C4-2B (cell line): ENCODE measurements at regions not wholly inside any gene's neighbourhood (a gene's known extent, or its start where the extent isn't known, plus 50 kb on each side); places are given as distances from the start of the nearest gene placed in this dataset.
A peak's percentile ranks its signal among the peaks of the same experiment; 100 is the strongest.

Experiments
- H3K27ac ChIP-seq: fragments of 450-650 bp; 2 replicates; pipeline ENCODE4 v1.5.1; 2017
- CTCF ChIP-seq: fragments of 450-650 bp; conservative IDR thresholded peaks from 2 replicates; pipeline ENCODE4 v1.5.1; 2017; ENCODE audit warnings: mild to moderate bottlenecking
- ZFX ChIP-seq: fragments of 450-650 bp; IDR thresholded peaks from 2 replicates; pipeline ENCODE4 v1.6.1; 2017

DNA sequence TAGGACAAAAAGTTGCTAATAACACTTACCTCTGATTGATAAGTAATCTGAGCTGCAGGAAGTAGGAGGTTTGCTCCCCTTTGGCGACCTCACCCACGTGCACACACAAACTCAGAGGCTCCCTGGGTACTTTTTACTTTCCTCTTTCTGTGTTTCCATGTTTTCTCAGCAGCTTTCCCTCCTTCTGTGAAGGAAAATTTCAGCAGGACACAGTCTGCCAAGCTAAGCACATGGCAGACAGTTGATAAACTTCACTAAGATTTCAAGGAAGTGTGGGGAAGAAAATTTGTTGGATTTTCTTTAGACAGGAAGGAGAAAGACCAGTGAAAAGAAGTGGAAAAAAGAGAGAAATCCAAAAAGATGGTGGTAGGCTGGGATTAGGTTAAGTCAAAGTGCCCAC is 215.5 kb upstream of the ARG1 start:
- no peak overlapping the region for H3K27ac ChIP-seq
- no peak for TF ChIP-seq CTCF
- TF ChIP-seq ZFX: no peak

DNA sequence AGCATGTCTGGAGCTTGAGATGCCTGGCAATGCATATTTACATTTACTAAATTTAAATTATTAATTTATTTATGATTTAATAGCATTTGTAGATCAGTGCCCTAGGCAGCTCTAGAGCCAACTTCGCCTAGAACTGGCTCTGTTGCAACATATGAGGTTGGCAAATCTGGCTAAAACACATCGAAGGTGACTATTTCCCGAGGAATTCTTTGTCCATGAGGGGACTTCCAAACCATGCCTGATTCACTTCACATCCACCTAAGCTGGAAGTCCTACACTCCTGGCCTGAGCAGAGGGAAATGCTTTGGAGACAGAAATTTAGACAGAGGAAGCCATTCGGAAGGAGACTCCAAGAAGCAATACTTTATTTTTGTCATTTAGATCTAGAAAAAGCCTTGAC is 211.0 kb upstream of the ARG1 start:
- no peak overlapping the region for H3K27ac ChIP-seq
- TF ChIP-seq ZFX (no peak), CTCF (no peak)

GRCh38 chr6:131362696-131363095 is 210.3 kb upstream of the ARG1 start:
- no peak overlapping the region for H3K27ac ChIP-seq
- TF ChIP-seq ZFX (no peak), CTCF (no peak)

DNA sequence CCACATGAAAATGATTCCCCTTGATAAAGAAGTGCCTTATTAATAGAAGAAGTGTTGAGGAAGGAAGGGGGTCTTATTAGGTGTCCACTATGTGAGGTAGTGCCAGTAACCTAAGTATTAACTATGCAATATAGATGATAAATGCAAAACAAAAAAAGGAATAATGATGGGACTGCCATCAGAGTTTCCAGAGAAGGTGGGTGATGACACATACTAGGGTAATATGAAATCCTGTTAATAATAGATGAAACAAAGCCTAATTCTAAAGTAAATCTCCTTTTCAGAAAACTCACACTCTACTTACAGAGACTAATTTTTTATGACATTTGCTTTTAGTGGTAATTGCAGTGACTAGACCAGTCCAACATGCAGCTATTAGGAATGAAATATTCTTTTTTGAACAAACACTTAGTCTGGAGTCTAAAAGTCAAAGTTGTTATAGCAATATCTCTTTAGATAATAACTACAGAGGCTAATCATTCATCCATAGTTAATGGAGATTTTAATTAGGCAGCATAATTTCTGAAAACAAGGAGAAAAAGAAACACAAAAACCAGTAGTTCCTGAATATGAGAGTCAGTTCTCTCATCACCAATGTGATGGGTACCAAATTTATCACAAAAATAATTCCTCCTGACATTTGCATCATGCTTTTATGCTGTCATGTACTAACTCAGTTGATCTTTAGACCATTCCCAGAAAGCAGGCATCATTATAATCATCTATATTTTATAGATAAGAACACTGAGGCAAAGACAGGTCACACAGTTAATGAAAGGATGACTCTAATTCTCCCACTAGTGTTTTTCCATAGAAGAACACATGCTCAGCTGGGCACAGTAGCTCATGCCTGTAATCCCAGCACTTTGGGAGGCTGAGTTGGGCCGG is 208.8 kb upstream of the ARG1 start:
- no peak for TF ChIP-seq CTCF
- no peak for TF ChIP-seq ZFX
- H3K27ac ChIP-seq: no peak overlapping the region

DNA sequence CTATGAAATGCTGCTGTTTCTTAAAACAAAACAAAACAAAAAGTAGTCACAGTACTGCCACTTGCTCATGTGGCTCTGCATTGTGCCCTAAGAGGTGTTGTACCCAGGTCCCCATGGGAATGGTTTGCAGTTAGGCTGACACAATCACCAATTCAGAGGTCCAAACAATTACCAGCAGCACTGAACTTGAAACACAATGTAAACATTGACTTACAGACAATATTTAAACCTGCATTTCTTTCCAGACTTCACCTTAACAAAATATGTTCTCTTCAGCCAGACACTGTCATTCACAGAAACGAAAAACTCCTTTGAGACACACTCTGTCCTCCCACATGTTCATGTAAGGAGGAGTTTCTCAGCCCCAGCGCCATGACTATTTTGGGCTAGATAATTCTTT is 206.8 kb upstream of the ARG1 start:
- TF ChIP-seq CTCF (no peak), ZFX (no peak)
- H3K27ac ChIP-seq: no peak overlapping the region; the same call in 1 of the 2 replicates

DNA sequence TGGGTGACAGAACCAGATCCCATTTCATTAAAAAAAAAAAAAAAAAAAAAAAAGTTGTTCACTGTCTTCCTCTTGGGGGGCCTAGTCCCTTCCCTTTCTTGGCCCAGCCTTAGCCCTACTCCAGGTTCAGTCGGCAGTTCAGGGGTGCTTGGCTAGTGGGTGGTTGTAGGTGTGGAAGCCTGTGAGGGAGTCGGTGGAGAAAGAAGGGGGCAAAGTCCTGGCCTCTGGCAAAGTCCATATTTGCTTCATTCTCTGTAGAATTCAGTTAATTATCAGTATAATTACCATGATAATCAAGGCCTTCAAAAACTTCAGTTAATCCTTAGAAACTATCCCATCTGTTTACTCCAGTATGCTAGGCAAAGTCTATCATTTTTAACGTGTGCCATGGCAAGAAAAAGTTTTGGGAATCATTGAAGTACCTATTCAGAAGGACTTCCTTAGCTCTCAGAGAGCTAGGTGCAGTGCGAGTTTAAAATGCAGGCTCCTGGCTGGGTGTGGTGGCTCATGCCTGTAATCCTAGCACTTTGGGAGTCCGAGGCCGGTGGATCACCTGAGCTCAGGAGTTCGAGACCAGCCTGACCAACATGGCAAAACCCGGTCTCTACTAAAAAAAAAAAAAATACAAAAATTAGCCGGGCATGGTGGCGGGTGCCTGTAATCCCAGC is 205.7 kb upstream of the ARG1 start:
- no peak for TF ChIP-seq ZFX
- no peak for TF ChIP-seq CTCF
- H3K27ac ChIP-seq: peak overlapping the region; percentile 17; the same call in 1 of the 2 replicates

GRCh38 chr6:131368198-131368911 is 204.7 kb upstream of the ARG1 start:
- no peak for TF ChIP-seq ZFX
- no peak for TF ChIP-seq CTCF
- H3K27ac ChIP-seq: peak overlapping the region; percentile 80
